HG03159 (cell line): ENCODE measurements at regions not wholly inside any gene's neighbourhood (a gene's known extent, or its start where the extent isn't known, plus 50 kb on each side); places are given as distances from the start of the nearest gene placed in this dataset.
A peak's percentile ranks its signal among the peaks of the same experiment; 100 is the strongest.

Experiments
- ATAC-seq: cut with Tn5 transposase; IDR thresholded peaks from one replicate; pipeline ENCODE4 v1.9.1; 2021; ENCODE audit warnings: mild to moderate bottlenecking, moderate library complexity; ENCODE audit not compliant: unreplicated experiment

GRCh38 chr1:58908561-58909560 is 125.0 kb upstream of the JUN start:
- ATAC-seq, result no peak

- no peak for ATAC-seq
These were observed 126.3 kb upstream of the JUN start for GRCh38 chr1:58909914-58910681.

- no peak for ATAC-seq
These were observed 128.1 kb upstream of the JUN start for GRCh38 chr1:58911841-58912499.

GRCh38 chr1:58914925-58915324 is 131.1 kb upstream of the JUN start:
- ATAC-seq, result no peak

GRCh38 chr1:58917436-58917835 is 133.6 kb upstream of the JUN start:
- ATAC-seq, result no peak

- no peak for ATAC-seq
These were observed 135.5 kb upstream of the JUN start for GRCh38 chr1:58919226-58919958.

GRCh38 chr1:58919959-58920321 is 136.1 kb upstream of the JUN start:
- ATAC-seq, result no peak

GRCh38 chr1:58921342-58921741 is 137.5 kb upstream of the JUN start:
- ATAC-seq, result no peak

- ATAC-seq, result no peak
These were observed 137.9 kb upstream of the JUN start for GRCh38 chr1:58921751-58922150.

GRCh38 chr1:58922302-58923089 is 138.6 kb upstream of the JUN start:
- peak; percentile 95 for ATAC-seq

GRCh38 chr1:58923090-58923470 is 139.2 kb upstream of the JUN start:
- no peak for ATAC-seq

- no peak for ATAC-seq
These were observed 140.2 kb upstream of the JUN start for GRCh38 chr1:58924016-58924565.

GRCh38 chr1:58924821-58925220 is 141.0 kb upstream of the JUN start:
- no peak for ATAC-seq

- no peak for ATAC-seq
These were observed 141.4 kb upstream of the JUN start for GRCh38 chr1:58925247-58925646.

- ATAC-seq, result no peak
These were observed 142.3 kb upstream of the JUN start for GRCh38 chr1:58926152-58926551.

GRCh38 chr1:58927041-58927721 is 143.3 kb upstream of the JUN start:
- ATAC-seq, result no peak

- ATAC-seq, result no peak
These were observed 143.9 kb upstream of the JUN start for GRCh38 chr1:58927722-58928085.

- ATAC-seq, result no peak
These were observed 144.7 kb upstream of the JUN start for GRCh38 chr1:58928514-58928913.

GRCh38 chr1:58929671-58930325 is 146.0 kb upstream of the JUN start:
- no peak for ATAC-seq
